GM21360 (cell line): ENCODE measurements at regions not wholly inside any gene's neighbourhood (a gene's known extent, or its start where the extent isn't known, plus 50 kb on each side); places are given as distances from the start of the nearest gene placed in this dataset.
"Not testable (repeated sequence)": the region's sequence is repeated elsewhere in the genome, so short reads cannot be mapped to it uniquely, and the experiment has no call there.

Source experiments
- ATAC-seq: cut with Tn5 transposase; IDR thresholded peaks from one replicate; pipeline ENCODE4 v1.9.1; 2021; ENCODE audit warnings: mild to moderate bottlenecking, moderate library complexity; ENCODE audit not compliant: unreplicated experiment

DNA sequence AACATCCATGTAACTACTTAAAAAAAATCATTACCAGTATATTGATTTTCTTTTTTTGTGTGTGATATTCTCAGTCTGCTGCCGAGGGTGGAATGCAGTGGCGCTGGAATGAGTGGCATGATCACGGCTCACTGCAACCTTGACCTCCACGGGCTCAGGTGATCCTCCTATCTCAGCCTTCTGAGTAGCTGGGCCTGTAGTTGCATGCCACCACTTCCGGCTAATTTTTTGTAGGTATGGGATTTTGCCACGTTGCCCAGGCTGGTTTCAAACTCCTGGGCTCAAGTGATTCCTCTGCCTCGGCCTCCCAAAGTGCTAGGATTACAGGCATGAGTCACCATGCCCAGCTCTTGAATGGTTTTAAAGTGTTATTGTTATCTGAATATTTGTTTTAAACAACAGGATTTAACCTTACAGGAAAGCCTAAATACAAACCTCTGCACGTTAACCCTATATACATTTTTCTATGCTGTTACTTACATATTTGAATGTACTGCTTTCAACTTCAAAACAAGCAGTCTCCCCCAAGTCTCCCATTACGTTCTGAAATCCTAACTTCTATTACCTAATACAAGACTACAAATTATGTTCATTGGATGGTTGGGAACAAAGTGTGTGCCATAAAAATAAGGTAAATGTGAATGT lies 61.7 kb downstream of the KPNA2 start:
- ATAC-seq, result no peak

DNA sequence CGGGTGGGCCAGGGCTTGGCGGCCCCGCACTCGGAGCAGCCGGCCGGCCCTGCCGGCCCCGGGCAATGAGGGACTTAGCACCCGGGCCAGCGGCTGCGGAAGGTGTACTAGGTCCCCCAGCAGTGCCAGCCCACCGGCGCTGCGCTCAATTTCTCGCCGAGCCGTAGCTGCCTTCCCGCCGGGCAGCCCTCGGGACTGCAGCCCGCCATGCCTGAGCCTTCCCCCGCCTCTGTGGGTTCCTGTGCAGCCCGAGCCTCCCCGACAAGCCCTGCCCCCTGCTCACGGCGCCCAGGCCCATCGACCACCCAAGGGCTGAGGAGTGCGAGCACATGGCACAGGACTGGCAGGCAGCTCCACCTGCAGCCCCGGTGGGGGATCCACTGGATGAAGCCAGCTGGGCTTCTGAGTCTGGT lies 63.8 kb downstream of the KPNA2 start:
- not testable (repeated sequence) for ATAC-seq

DNA sequence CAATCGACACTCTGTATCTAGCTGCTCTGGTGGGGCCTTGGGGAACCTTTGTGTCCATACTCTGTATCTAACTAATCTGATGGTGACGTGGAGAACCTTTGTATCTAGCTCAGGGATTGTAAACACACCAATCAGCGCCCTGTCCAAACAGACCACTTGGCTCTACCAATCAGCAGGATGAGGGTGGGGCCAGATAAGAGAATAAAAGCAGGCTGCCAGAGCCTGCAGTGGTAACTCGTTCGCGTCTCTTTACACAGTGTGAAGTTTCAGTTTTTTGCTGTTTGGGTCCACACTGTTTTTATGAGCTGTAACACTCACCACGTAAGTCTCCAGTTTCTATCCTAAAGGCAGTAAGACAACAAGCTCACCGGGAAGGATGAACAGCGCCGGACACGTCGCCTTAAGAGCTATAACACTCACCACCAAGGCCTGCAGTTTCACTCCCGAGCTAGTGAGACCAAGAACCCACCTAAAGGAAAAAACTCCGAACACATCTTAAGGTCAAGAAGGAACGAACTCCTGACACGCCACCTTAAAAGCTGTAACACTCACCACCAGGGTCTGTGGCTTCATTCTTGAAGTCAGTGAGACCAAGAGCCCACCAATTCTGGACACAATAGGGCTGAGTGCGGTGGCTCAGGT lies 64.6 kb downstream of the KPNA2 start:
- ATAC-seq, result no peak

DNA sequence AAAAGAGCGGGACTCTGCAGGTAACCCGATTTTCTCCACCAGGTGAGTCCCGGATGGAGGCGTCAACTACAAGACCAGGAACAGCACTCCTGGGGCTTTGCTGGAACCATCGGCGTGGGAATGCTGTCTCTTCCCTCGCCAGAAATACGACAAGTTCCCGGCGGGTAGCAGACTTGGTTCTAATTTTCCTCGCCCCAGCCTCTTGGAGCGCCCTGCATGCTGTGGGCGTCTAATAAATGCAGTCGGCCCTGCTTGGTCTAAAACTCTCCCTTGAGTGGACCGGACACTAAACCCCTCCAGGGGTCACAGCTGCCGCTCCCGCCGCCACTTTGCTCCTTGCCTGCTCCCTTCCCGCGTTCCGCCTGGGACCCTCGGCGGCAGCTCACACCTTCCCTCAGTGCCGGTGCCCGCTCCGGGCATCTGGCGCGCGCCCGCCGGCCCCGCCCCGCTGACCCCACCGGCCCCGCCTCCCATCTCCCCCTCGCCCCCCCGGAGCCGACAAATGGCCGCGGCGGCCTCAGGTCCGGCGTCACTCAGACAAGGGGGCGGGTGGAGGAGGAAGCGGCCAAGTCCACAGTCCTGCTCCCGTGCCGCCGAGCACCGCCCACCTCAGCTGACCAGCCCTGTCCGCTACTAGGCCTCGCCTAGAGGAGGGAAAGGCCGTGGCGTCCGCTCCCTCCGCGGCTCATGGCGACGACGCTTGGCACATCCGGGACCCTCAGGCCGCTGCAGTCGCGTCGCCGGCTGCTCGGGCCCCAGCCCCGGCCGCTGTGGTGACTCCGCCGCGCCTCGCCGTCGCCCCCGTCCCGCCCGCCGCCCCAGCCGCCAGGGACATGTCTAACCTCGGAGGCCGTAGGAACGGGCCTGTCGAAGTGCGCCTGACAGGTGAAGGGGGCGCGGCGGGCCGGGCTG lies 65.8 kb downstream of the KPNA2 start:
- ATAC-seq, result no peak

DNA sequence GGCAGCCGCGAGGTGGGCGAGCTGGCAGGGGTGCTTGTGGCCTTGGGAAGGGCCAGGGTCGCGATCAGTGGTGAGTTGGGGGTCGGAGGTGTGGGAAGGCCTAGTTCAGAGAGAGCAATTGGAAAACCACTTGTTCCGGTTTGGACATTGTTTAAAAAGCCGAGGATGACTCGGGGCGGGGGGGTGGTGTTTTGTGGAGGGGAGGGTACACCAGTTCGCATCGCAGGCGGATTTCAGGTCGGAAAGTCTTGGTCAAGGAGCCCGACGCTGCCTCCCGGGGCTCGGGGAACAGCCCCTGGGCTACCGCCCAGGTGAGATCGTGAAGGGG lies 66.4 kb downstream of the KPNA2 start:
- ATAC-seq, result no peak

DNA sequence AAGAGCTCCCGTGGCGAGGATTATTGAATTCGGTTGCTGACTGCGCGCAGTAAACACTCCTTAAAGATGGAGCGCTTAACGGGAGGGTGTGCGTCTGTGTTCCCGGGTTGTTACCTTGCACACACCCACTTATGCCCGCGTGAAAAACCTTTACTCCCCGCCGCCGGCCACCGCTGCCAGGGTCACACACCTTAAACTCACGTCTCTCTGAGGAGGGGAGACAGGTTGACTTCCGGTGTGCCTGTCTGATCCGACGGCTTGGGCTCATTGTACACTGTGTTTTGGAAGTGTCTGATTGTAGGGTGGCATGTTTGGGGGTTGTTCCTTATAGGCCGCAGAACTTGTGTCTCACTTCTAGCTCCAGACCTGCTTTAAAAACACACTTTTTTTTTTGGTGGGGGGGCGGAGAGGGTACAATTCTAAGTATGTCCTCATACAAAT lies 66.8 kb downstream of the KPNA2 start:
- no peak for ATAC-seq

DNA sequence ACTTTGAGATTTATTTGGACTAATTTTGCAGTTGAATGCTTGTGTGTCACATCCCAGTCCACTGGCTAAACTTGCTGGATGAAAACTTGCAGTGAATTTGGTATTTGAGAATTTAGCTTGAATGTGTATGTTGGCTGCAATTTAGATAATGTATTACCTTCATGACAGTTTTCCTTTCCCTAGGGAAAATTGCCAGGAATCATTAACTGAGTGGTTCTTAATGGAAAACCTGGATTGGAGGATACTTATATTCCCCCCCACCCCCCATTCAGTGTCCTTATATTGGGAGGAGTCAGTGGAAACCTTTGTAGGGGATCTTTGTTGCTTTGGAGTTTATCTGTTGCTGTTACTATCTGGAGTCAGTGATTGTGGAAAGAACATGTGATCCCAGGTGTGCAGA lies 67.6 kb downstream of the KPNA2 start:
- no peak for ATAC-seq

DNA sequence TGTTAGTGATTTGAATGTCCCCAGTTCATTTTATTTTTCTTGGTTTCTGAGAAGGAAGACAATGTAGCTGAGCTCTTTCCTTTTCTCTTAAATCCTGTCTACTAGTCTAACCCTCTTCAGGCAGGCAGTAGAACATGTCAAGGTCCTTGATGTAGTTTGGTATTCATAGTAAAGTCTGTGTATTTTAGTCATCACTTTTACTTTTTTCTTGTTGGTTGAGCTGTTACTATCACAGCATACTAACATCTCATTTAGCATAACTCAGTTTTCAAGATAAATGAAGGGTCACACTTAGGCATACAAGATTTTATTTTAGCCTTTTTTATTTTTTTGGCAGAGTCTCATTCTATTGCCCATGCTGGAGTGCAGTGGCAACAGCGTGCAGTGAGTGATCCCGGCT lies 70.5 kb downstream of the KPNA2 start:
- no peak for ATAC-seq

DNA sequence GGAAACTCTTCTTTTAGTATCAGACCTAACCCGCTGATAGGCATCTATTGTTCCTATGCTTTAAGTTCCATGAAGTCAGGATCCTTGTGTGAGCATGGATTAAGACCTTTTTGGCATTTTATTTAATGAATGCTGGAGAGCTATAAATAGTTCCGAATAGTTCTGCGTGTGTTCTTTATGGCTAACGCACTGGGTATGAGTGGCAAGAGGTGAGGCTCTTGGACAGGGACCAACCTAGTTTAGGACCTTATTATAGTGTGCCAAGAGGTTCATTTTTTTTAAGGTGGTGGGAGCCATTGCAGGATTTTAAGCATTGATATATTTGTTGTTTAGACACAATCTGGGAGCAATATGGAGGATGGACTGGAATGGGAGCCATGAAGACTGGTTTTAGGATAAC lies 71.8 kb downstream of the KPNA2 start:
- no peak for ATAC-seq

DNA sequence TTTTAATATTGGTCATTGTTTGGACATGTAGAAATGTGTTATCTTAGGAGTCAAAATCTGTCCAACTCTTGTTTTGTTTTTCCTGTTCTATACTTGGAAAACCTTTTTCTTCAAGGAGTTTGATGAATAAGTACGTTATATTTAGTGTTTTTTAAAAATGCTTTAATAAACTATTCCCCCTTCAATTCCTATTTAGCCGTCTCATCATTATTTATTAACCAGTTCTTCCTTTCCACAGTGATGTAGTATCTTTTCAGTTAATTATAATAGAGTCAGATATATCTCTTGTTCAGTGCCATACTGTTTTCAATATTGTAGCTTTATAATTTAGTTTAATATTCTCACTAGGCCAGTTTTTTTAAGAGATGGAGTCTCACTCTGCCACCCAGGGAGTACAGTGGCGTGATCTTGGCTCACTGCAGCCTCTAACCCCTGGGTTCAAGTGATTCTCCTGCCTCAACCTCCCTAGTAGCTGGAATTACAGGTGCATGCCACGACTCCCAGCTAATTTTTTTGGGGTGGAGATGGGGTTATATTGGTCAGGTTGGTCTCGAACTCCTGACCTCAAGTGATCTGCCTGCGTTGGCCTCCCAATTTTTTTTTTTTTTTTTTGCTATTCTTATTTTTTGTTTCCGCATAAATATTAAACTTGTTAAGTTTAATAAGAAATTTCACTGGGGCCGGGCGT lies 72.9 kb downstream of the KPNA2 start:
- no peak for ATAC-seq

DNA sequence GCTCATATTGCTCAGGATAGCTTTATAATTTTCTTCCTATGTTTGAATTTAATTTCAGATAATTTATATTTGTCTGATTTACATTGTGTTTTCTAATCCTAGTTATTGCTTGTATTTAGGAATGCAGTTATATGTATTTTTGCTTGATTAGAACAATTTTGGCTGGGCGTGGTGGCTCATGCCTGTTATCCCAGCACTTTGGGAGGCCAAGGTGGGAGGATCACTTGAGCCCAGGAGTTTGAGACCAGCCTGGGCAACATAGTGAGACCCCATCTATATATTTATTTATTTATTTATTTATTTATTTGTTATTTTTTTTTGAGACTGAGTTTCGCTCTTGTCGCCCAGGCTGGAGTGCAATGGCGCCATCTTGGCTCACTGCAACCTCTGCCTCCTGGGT lies 73.9 kb downstream of the KPNA2 start:
- ATAC-seq, result not testable (repeated sequence)

DNA sequence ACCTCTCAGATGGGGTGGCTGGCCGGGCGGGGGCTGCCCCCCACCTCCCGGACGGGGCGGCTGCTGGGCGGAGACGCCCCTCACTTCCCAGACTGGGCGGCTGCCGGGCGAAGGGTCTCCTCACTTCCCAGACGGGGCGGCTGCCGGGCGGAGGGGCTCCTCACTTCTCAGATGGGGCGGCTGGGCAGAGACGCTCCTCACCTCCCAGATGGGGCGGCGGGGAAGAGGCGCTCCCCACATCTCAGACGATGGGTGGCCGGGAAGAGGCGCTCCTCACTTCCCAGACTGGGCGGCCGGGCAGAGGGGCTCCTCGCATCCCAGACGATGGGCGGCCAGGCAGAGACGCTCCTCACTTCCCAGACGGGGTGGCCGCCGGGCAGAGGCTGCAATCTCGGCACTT lies 80.7 kb downstream of the KPNA2 start:
- not testable (repeated sequence) for ATAC-seq

DNA sequence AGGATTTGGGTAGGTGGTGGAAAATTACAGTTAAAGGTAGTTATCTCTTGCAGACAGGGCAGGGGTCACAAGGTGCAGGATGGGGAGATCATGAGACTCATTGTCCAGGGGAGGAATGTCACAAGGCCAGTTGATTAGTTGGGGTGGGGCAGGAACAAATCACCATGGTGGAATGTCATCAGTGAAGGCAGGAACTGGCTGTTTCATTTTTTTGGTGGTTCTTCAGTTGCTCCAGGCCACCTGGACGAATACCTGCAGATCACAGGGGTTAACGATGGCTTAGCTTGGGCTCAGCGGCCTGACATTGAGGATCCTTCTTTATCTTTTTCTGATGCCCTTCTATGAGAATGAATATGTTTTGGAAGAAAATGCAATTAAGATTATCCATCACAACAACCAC lies 87.1 kb downstream of the KPNA2 start:
- ATAC-seq, result no peak

DNA sequence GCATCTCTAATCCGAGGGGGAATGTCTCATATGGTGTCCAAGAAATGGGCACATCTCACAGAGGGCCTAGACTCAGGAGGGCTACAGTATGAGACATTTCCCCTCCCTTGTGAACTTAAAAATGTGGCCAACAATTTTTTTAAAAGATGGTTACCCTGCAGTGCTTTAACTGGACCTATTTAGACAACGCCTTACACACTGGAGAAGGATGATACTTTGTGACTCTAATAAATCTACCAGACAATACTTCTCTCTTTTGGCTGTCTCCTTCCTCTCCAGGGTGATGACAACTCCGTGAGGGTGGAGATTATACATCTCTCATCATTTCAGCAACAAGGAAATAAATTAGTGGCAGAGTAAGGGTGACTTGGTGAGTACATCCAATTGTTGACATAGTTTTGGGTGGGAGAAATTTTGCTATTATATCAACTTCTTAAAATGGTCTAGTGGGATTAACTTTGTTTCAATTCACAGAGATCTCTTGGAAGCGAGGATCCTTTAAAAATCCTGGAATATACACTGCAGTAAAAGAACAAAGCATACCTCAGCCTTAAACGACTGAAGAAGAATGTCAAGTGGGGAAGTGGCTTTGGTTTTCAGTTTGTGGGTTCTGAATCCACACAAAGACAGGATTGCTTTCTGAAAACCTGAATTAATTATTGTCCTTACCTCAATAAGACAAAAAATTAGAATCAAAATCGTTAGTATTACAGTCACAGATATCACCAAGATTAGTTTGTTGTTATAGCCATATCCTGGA lies 89.8 kb downstream of the KPNA2 start:
- no peak for ATAC-seq

DNA sequence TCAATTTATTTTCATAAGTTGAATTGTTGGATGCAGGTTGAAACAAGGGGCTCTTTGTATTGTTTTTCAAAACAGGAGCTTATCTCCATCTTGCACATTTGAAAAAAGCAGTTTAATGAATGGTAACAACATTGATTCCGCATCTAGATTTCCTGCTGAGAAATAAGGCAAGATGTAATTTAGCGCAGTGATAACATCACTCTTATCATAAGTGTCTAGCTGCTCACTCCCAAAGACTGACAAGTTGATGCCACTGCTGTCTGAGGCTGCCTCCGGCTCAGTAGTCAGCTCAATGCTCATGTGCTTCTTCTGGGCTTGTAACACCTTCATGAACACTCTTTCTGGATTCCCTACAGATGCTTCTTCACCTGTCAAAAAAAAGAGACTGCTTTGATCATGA lies 92.4 kb downstream of the KPNA2 start:
- ATAC-seq, result no peak

DNA sequence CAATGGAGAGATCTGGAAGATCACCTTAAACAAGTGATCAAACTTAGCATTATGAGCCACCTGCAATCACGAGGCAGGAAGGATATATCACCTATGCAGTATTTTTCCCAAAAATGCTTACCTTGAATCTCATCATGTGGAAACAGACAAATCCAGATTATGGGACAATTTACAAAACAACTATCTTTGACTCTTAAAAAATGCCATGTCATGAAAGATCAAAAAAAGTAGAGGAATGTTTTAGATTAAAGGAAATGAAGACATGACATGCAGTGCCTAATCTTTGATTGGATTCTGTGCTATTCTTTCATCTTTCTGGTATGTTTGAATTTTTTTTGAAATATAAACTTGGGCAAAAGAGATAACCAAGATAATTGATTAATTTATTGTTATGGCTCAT lies 95.9 kb downstream of the KPNA2 start:
- ATAC-seq, result no peak

DNA sequence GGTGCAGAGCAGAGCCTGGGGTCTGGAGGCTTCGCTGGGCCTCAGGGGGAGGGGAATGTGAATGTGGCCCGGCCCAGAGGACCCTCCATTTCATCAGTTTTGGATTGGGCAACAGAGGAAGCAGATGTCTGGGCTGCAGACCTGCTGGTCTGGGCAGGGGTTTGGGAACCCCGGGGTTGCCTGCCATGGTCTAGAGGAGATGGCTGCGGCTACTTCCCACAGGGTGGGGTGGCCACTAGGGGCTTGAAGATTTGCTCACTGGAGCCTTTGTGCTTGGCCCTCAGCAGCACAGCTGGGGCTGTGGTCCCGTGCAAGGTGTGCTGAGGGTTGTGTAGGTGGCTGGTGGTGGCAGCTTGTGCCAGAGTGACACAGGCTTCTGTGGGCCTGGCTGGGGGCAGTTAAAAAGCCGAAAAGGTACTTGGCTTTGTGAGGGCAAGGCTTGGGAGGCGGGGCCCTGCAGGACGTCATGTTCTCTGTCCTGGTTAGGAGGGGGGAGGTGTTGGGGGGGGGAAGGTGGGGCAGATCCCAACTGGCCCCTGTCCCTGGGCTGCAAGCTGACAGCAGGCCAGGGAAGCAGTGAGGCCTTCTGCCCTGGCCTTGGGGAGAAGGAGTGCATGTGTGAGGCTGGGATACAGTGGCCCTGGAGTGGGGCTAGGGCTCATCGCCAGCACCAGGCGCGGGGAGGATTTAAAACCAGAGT lies 98.0 kb downstream of the KPNA2 start:
- ATAC-seq, result no peak

DNA sequence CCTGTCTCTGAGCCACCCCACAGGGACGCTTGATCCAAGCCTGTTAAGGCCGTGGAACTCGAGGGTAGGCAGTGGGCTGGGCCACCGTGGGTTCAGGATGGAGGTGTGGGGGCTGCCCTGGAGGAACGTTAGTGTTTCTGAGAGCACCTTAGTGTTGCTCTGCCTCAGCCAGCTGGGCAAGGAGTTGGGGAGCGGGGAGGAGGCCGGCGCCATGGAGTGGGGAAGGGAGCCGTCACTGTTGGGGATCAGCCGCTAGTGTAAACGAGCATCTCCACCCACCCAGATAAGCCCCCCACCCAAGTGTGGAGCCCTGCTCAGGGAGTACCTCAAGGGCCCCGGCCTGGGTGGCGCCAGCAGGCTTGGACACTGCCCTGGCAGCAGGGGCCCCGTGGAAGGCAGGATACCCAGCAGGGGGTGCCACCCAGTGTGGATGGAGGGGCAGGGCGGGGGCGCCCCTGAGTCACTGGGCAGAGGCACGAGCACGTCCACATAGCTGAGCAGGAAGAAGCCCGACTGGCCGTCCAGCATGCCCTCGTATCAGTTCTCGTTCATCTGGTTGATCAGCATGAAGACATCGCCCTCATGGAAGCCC lies 98.6 kb downstream of the KPNA2 start:
- no peak for ATAC-seq

DNA sequence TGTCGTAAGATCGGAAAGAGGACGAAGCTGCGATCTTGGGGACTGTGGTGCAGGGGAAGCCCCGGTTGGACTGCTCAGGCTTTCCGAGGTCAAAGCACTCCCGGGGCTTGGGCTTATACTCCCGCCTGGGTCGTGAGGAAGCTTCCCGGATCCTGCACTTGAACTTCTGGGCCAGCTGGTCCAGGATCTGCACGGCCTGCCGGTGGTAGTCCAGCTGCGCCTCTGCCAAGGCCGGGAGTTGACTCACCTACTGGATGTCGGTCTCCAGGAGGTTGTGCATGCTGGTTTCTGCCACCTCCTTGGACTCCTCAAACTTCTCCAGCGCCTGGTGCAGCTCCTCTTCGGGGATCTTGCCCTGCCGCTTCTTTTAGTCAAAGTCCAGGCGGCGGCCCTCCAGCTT lies 99.2 kb downstream of the KPNA2 start:
- ATAC-seq, result no peak
